ENCODE measurements at regions not wholly inside any gene's neighbourhood (a gene's known extent, or its start where the extent isn't known, plus 50 kb on each side); places are given as distances from the start of the nearest gene placed in this dataset.
A peak's percentile ranks its signal among the peaks of the same experiment; 100 is the strongest.

- Histone ChIP-seq H2BK5ac (ENCODE audit: low read depth, low read length, poor library complexity) (peak overlapping the region; percentile 5), H3K36me3 (ENCODE audit: control insufficient read depth in 1 of 2, insufficient read depth in 2 of 2, low read length in 2 of 2) (peaks cover 0 to 1% of the 10 kb centered on the region in 2 experiments), H2AFZ (ENCODE audit: insufficient read depth, low read length, poor library complexity) (no peak overlapping the region), H3K4me2 (ENCODE audit: low read length) (no peak overlapping the region), H3K4me3 (ENCODE audit: low read depth, low read length) (no peak overlapping the region), H4K12ac (ENCODE audit: low read depth, low read length) (no peak overlapping the region), H2BK12ac (ENCODE audit: low read length) (peak overlapping the region; percentile 64), H3K79me2 (ENCODE audit: control insufficient read depth, insufficient read depth, low read length, poor library complexity) (peaks cover 2% of the 10 kb centered on the region), H3K18ac (ENCODE audit: low read length) (no peak overlapping the region), H3K23ac (ENCODE audit: low read length) (no peak overlapping the region), H3K4ac (ENCODE audit: low read depth, low read length) (no peak overlapping the region), H3K9ac (ENCODE audit: low read length) (no peak overlapping the region), H3K9me3 (ENCODE audit: insufficient read depth, low read depth, low read length) (peaks cover 3% of the 10 kb centered on the region), H3K4me1 (ENCODE audit: control insufficient read depth in 1 of 2, insufficient read depth in 2 of 2, low read length in 2 of 2) (peaks cover 2 to 6% of the 10 kb centered on the region in 2 experiments), H2AK5ac (ENCODE audit: low read length) (no peak overlapping the region), H3K27me3 (ENCODE audit: insufficient read depth, low read length) (no peaks in the 10 kb centered on the region), H3K14ac (ENCODE audit: low read length) (no peak overlapping the region), H2BK120ac (ENCODE audit: insufficient read depth, low read length, poor library complexity) (peak overlapping the region; percentile 60), H3K79me1 (ENCODE audit: low read length) (peaks cover 7% of the 10 kb centered on the region), H4K91ac (ENCODE audit: low read depth, low read length) (peak overlapping the region; percentile 24), H4K8ac (ENCODE audit: low read depth, low read length) (no peak overlapping the region), H3K27ac (ENCODE audit: low read depth, low read length) (no peak overlapping the region)
- peak in 1 of 2 donors; percentile 85 for DNase-seq
- no CpG with 5 or more reads among the region's 3 CpGs for WGBS (ENCODE audit: extremely low coverage, insufficient coverage, insufficient read length)
Measured at GRCh38 chr17:12510535-12510934, 155.2 kb upstream of the MYOCD start.

- Histone ChIP-seq H3K4me1 (ENCODE audit: control insufficient read depth in 1 of 2, insufficient read depth in 2 of 2, low read length in 2 of 2) (peaks cover 2 to 6% of the 10 kb centered on the region in 2 experiments), H3K23ac (ENCODE audit: low read length) (no peak overlapping the region), H3K79me2 (ENCODE audit: control insufficient read depth, insufficient read depth, low read length, poor library complexity) (peaks cover 2% of the 10 kb centered on the region), H3K18ac (ENCODE audit: low read length) (no peak overlapping the region), H3K9ac (ENCODE audit: low read length) (no peak overlapping the region), H2BK120ac (ENCODE audit: insufficient read depth, low read length, poor library complexity) (no peak overlapping the region), H2AFZ (ENCODE audit: insufficient read depth, low read length, poor library complexity) (no peak overlapping the region), H3K27me3 (ENCODE audit: insufficient read depth, low read length) (no peaks in the 10 kb centered on the region), H3K4me3 (ENCODE audit: low read depth, low read length) (no peak overlapping the region), H2BK12ac (ENCODE audit: low read length) (no peak overlapping the region), H2AK5ac (ENCODE audit: low read length) (no peak overlapping the region), H4K91ac (ENCODE audit: low read depth, low read length) (no peak overlapping the region), H3K4me2 (ENCODE audit: low read length) (no peak overlapping the region), H3K9me3 (ENCODE audit: insufficient read depth, low read depth, low read length) (peaks cover 3% of the 10 kb centered on the region), H3K79me1 (ENCODE audit: low read length) (peaks cover 7% of the 10 kb centered on the region), H4K12ac (ENCODE audit: low read depth, low read length) (no peak overlapping the region), H4K8ac (ENCODE audit: low read depth, low read length) (no peak overlapping the region), H3K14ac (ENCODE audit: low read length) (no peak overlapping the region), H3K27ac (ENCODE audit: low read depth, low read length) (no peak overlapping the region), H3K4ac (ENCODE audit: low read depth, low read length) (no peak overlapping the region), H2BK5ac (ENCODE audit: low read depth, low read length, poor library complexity) (no peak overlapping the region), H3K36me3 (ENCODE audit: control insufficient read depth in 1 of 2, insufficient read depth in 2 of 2, low read length in 2 of 2) (peaks cover 0 to 1% of the 10 kb centered on the region in 2 experiments)
- peak in 1 of 2 donors; percentile 14 for DNase-seq
- no CpG with 5 or more reads among the region's 4 CpGs for WGBS (ENCODE audit: extremely low coverage, insufficient coverage, insufficient read length)
Measured at GRCh38 chr17:12512694-12513355, 152.9 kb upstream of the MYOCD start.

- peaks cover 0 to 4% of the 10 kb centered on the region in 2 experiments for H3K36me3 ChIP-seq (ENCODE audit: control insufficient read depth in 1 of 2, insufficient read depth in 2 of 2, low read length in 2 of 2)
- H2BK5ac ChIP-seq (ENCODE audit: low read depth, low read length, poor library complexity): no peak overlapping the region
- H2BK12ac ChIP-seq (ENCODE audit: low read length): no peak overlapping the region
- H3K4me2 ChIP-seq (ENCODE audit: low read length): no peak overlapping the region
- peaks cover 2 to 9% of the 10 kb centered on the region in 2 experiments for H3K4me1 ChIP-seq (ENCODE audit: control insufficient read depth in 1 of 2, insufficient read depth in 2 of 2, low read length in 2 of 2)
- no peak overlapping the region for H2AK5ac ChIP-seq (ENCODE audit: low read length)
- no peak overlapping the region for H3K14ac ChIP-seq (ENCODE audit: low read length)
- H3K4ac ChIP-seq (ENCODE audit: low read depth, low read length): no peak overlapping the region
- H3K27ac ChIP-seq (ENCODE audit: low read depth, low read length): peak overlapping the region; percentile 17
- H3K4me3 ChIP-seq (ENCODE audit: low read depth, low read length): no peak overlapping the region
- H2AFZ ChIP-seq (ENCODE audit: insufficient read depth, low read length, poor library complexity): no peak overlapping the region
- no peak overlapping the region for H3K23ac ChIP-seq (ENCODE audit: low read length)
- H3K79me1 ChIP-seq (ENCODE audit: low read length): peaks cover 11% of the 10 kb centered on the region
- H2BK120ac ChIP-seq (ENCODE audit: insufficient read depth, low read length, poor library complexity): no peak overlapping the region
- no peak overlapping the region for H4K8ac ChIP-seq (ENCODE audit: low read depth, low read length)
- no CpG with 5 or more reads among the region's 5 CpGs for WGBS (ENCODE audit: extremely low coverage, insufficient coverage, insufficient read length)
- H4K12ac ChIP-seq (ENCODE audit: low read depth, low read length): no peak overlapping the region
- H3K9me3 ChIP-seq (ENCODE audit: insufficient read depth, low read depth, low read length): no peaks in the 10 kb centered on the region
- peaks cover 2% of the 10 kb centered on the region for H3K79me2 ChIP-seq (ENCODE audit: control insufficient read depth, insufficient read depth, low read length, poor library complexity)
- peak; percentile 70 to 93 for DNase-seq
- H3K18ac ChIP-seq (ENCODE audit: low read length): no peak overlapping the region
- H3K27me3 ChIP-seq (ENCODE audit: insufficient read depth, low read length): no peaks in the 10 kb centered on the region
- no peak overlapping the region for H3K9ac ChIP-seq (ENCODE audit: low read length)
- H4K91ac ChIP-seq (ENCODE audit: low read depth, low read length): no peak overlapping the region
Measured at GRCh38 chr17:12514596-12514995, 151.1 kb upstream of the MYOCD start.

GRCh38 chr17:12519956-12520594 is 145.6 kb upstream of the MYOCD start:
- Histone ChIP-seq H4K91ac (ENCODE audit: low read depth, low read length) (no peak overlapping the region), H3K79me2 (ENCODE audit: control insufficient read depth, insufficient read depth, low read length, poor library complexity) (no peaks in the 10 kb centered on the region), H3K27ac (ENCODE audit: low read depth, low read length) (peak overlapping the region; percentile 49), H2AK5ac (ENCODE audit: low read length) (no peak overlapping the region), H3K4me1 (ENCODE audit: control insufficient read depth in 1 of 2, insufficient read depth in 2 of 2, low read length in 2 of 2) (peaks cover 0 to 11% of the 10 kb centered on the region in 2 experiments), H3K4me3 (ENCODE audit: low read depth, low read length) (no peak overlapping the region), H3K23ac (ENCODE audit: low read length) (no peak overlapping the region), H3K79me1 (ENCODE audit: low read length) (peaks cover 17% of the 10 kb centered on the region), H4K8ac (ENCODE audit: low read depth, low read length) (no peak overlapping the region), H2BK120ac (ENCODE audit: insufficient read depth, low read length, poor library complexity) (peak overlapping the region; percentile 48), H3K9me3 (ENCODE audit: insufficient read depth, low read depth, low read length) (no peaks in the 10 kb centered on the region), H3K27me3 (ENCODE audit: insufficient read depth, low read length) (no peaks in the 10 kb centered on the region), H3K36me3 (ENCODE audit: control insufficient read depth in 1 of 2, insufficient read depth in 2 of 2, low read length in 2 of 2) (peaks cover 0 to 3% of the 10 kb centered on the region in 2 experiments), H3K9ac (ENCODE audit: low read length) (no peak overlapping the region), H2AFZ (ENCODE audit: insufficient read depth, low read length, poor library complexity) (no peak overlapping the region), H2BK12ac (ENCODE audit: low read length) (no peak overlapping the region), H3K14ac (ENCODE audit: low read length) (no peak overlapping the region), H3K18ac (ENCODE audit: low read length) (no peak overlapping the region), H3K4ac (ENCODE audit: low read depth, low read length) (no peak overlapping the region), H2BK5ac (ENCODE audit: low read depth, low read length, poor library complexity) (no peak overlapping the region), H3K4me2 (ENCODE audit: low read length) (no peak overlapping the region), H4K12ac (ENCODE audit: low read depth, low read length) (no peak overlapping the region)
- peak; percentile 90 to 96 for DNase-seq
- WGBS (ENCODE audit: extremely low coverage, insufficient coverage, insufficient read length): no CpG with 5 or more reads among the region's 7 CpGs
